ENCODE measurements at regions not wholly inside any gene's neighbourhood (a gene's known extent, or its start where the extent isn't known, plus 50 kb on each side); places are given as distances from the start of the nearest gene placed in this dataset.

DNA sequence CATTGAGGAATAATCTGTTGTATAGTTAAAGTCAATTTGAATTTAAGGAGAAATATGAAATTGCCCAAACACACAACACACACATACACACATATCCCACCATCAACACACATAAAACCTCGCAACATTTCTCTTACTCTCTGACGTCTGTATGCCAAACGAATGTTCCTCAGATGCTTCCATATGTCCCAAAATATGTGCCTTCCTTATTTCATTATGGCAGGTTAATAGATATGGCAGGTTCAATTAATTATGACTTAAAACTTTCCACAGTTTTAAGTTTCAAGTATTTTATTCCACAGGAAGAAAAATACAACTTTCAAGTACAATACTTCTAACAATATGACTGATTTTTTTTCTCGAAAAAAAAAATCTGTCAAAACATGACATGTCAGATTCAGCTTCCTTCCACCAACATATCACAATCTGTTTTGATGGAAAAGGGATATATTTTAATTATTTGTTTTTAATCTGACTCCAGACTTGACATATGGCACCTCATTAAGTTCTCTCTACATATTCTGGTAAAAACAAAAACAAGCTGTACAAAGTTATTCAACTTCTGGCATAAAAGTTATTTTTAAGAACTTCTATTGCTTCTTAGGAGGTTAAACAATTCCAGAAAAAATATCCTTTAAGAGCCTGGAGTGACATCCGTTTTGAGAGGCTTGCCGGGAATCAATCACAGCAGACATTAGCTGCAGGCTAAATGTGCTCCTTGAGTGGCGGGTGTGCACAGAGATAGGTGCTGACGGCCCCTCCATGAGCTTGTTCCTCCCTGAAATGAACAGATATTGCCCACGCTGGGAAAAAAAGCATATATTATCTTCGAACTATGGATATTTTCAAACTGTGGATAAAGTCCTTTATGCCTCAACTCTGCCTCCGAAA lies 812.7 kb downstream of the DCDC2C start:
- DNase-seq: no peak

DNA sequence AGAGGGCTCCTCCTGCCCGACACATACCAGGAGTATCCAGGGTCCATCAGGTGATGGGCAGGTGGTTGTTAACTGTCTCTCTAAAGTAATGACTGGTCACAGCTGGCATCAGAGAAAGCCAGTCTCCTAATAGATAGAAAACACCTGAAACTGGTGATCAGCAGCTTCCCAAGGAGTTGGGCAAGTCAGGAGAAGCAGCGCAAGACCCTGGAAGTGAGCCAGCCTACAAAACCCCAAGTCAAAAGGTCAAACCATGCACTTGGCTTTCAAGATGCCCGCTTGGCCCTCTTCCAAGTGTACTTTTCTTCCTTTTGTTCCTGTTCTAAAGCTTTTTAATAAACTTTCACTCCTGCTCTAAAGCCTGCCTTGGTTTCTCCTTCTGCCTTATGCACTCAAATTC lies 815.2 kb downstream of the DCDC2C start:
- no peak for DNase-seq

DNA sequence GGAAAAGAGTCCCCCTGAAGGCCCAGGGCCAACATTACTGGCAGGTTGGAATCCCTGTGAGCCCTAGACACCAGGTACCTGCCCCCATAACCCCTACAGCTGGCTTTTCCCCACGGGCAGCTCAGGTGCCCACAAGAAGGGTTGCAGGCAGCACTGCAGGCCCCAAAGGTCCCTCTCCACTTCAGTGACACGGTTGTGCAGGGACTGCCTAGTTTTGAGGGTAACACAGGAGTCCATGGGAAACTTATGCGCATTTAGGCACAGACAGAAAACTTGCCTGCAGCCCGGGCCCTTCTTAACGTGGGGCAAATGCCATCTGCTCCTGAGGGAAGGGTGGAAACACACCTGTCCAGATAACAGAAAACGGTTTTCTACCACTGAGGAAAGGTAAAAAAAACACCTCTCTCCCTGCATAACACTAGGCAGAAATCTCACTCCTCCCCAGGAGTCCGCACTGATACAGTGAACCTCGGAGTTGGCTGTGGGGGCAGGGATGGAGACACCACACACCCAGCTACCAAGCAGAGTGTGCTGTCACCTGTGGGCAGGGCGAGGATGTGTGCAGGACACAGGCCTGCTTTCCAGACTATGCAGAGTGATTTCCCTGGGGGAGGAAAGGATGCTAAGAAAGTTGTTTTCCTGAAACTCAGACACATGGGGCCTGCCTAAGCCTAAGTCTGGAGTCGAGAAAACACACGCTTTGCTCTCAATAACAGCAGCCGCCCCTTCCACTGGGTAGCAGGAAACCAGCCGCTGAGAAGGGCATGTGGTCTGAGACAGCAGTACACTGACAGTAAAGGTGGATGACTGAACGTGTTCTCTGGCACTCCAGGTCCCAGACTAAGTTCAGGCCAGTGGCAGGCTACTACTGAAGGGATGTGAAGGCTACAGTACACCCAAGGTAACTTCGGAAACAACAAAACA lies 819.4 kb downstream of the DCDC2C start:
- DNase-seq: no peak

DNA sequence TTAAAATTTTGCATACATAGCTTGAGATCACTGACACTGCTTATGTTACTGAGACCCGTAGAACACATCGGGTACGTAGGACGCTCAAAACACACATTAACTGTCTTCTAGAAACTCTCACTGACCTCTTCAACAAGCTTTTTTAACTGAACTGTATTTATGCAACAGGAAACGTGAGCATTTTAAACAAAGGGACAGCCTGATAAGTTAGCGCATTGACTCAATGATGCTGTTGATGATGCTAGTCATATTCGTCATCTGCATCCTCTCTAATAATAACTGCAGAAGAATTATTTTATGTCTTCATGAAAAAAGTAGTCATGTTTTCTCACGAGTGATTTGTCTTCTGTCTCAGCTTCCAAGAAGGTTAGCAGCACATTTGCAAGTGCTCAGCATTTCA lies 824.0 kb downstream of the DCDC2C start:
- no peak for DNase-seq

DNA sequence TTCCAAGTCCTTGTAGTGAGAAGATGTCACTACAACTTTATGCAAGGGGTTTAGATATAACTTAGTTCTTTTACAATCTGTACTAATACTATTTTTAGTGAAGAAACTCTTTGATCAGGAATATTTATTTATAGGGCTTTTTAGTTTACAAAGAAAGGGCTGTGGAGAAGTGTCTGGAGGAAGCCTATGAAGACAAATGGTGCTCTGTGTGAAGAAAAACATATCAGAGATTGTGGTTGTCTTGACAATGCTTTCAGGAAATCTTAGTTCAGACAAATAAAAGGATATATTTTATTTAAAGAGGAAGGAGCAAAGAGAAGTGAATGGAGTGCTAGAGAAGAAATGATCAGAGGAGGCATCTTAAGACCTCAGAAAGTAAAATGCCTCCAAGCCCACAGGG lies 824.9 kb downstream of the DCDC2C start:
- no peak for DNase-seq

DNA sequence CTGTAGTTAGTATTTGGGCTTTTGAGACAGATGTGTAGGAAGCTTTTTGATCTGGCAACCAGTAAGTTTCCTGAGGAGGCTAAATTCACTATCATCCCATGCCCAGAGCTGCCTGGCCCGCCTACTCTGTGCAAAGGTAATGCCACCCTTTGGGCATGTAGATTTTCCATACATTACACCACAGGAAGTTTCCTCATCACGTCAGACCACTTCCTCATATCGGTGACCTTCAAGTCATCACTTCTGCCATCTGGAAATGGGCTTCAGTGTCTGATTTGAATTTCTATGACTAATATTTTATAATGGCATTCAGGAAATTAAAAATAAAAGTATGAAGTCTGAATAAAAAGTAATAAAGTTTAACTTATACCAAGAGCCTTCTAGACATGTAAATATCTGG lies 825.4 kb downstream of the DCDC2C start:
- no peak for DNase-seq

DNA sequence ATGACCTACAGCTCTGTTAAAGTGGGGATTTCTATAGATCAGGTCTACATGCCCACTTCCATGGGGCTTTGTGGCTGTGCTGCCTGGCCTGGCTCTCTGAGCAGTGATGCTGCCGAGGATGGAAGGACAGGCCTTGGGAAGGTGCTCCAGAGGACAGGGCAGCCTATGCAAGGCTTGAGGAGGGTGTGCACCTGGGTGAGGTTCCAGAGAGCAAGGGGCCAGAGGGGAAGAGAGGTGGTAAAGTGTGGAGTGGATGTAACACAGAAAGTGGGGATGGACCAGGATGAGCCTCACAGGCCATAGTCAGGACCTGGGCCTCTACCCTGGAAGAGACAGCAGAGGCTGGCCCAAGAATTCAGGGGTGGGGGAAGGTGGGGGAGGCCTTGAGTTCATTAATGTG lies 826.4 kb downstream of the DCDC2C start:
- no peak for DNase-seq

DNA sequence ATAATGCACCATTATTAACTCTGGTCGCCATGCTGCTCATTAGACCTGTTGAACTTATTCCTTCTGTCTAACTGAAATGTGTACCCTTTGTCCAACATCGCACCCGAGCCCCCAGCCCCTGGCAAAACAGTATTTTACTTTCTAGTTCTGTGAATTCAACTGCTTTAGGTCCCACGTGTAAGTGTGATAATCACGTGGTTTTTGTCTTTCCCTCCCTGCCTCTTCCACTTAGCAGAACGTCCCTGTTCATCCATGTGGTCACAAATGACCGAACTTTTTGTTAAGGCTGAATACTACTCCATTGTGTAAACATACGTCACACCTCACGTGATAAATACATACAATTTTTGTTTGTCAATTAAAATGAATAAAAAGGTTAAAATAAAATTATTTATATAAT lies 826.9 kb downstream of the DCDC2C start:
- DNase-seq: no peak

DNA sequence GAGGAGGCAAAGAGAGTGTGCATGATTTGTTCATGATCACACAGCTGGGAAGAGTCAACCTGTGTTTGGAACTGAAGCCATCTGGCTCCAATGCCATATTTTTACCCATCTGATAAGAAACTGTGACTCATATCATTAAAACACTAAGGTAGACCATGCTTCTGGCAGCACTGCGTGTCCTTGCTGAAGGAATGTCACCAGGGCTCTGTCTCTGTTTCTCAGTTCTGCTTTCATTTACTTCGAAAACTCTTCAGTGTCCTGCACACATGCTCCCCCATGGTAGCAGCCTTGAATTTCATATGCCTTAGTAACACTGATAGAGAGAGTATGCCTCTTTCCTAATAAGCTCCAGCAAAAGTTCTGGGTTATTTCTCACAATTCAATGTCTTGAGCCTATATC lies 830.4 kb downstream of the DCDC2C start:
- DNase-seq: no peak

DNA sequence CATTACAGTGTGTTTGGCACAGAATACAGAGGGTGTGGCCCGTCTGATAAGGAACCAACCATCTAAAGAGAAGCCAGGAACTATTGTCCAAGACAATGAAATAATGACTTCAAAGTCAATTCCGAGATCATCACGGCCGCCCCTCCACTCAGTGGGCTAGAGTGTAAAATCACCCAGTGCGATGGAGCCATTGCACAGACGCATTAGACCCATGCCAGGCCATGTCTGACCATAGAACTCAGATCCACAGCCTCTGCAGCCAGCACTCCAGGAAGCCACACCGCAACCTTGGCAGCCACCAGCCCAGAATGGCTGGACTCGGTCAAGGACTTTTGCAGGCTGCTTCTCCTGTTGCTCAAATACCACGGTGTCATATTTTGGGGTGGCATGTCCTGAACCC lies 835.7 kb downstream of the DCDC2C start:
- DNase-seq: no peak

DNA sequence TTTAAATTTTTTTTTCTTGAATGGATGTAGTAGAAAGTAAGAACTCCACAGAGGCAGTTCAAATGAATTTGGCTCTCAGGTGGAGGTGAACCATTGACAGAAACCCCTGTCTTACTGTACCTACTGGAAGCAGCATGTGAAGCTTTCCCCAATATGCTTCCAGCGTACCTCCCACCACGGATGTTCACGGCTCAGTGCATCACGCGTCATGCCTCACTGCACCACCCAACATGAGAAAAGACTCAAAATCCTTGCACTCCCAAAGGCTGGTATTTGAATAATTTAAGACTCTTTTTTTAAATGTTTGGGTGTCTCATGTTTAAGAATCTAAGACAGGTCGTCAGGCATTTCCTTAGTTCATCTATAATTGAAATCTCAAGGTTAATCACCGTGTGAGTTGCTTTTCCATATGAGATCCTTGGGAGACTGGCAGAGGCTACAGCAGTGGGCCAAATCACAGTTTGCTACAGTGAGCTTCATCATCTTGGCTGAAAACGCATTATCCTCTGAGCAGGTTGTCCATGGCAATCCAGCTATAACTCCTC lies 846.4 kb downstream of the DCDC2C start:
- no peak for DNase-seq

DNA sequence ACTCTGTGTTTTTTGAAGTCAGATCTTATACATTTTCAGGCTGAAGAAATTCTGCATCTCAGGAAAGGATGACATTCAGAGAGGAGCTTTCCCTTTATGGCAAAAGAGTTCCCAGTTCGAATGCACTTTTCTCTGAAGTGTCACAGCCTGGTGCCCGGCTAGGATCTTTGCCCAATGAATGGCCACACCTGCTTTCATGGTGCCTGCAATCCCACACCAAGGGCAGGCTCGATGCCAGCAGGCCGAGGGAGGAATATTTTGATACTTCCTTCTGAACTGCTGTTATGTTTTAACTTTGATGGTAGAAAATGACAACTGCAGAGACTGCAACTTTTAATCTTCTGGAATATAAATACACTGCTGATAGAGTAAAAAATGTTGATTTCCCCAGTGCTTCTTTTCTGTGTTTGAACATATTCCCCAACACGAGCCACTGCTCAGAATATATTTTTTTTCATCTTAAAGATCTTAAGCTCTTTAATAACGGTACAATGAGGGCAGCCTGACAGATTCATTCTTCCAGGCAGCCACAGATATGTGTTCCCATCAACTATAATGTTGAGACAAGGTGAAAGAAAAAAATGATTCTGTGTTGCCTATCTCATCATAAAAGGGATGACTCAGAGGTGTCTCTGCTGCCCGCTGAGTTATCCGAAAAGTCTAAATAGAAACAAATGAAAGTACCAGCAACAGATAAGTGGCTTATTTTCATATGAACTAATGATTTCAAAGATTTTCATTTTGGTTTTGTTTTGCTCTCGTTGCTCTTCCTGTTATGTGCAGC lies 848.5 kb downstream of the DCDC2C start:
- DNase-seq: no peak

DNA sequence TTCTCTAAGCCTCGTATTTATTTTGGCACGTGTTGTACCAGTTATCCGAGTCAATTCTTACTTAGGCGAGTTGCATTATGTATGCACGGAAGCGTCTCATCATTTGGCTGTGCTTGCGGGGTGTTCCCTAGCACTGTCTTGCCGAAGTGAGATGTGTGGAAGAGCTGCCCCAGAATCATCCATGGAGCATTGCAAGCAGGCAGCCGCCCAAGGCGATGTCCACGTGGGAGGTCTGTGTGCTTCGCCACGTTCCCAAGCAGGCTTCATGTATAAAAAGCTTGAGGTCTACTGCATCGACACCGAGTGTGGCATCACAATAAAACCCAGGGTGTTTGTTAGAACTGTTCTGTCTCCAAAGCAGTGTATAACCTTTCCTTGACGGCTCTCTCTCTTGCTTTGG lies 849.9 kb downstream of the DCDC2C start:
- no peak for DNase-seq

DNA sequence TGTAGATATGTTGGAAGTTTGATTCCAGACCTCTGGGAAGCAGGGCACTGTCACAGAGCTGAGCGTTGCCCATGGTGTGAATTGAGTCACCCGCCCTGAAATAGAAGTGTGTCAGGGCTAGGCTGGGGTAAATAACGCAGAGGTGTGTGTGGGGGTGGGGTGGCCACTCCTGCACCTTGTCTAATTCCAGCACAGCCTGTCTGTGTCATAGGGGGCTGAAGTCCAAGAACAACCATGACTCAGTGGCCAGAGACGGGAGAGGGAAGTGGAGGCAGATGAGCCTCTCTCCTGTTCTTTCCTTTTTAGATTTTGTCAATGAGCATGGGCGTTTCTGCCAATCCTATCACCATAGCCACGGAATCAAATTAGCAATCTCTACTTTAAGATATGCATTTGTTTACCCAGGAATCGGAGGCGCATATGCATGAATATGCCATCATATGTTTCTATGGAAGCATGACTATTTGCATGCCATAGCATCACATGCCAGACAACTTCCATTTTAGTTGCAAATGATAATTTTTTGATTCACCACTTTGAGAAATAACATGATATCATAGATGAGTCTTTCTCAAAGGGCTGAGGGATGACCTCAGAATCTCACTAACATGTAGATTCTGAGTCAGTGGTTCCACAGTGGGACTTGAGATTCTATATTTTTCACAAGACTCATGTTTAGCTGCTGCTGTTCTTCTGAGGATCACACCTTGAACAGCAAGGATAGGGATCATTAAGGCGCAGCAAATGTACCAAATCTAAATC lies 852.9 kb downstream of the DCDC2C start:
- DNase-seq: no peak

DNA sequence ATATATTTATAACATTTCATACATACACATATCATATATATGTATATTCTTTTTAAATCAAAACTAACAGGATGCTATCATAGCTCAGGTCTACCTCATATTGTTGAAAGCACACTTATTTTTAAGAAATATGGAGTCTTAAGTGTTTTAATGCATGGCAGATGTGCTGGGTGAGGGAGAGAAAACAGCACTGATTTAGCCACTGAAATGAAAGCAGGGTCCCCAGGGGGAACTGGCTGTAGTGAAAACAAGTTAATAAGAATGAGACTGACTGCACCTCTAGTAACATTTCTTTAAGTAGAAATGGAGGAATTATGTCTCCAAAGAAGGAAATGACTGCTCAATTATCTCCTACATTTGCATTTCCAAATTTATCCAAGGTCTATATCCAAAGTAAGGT lies 857.8 kb downstream of the DCDC2C start:
- DNase-seq: no peak

DNA sequence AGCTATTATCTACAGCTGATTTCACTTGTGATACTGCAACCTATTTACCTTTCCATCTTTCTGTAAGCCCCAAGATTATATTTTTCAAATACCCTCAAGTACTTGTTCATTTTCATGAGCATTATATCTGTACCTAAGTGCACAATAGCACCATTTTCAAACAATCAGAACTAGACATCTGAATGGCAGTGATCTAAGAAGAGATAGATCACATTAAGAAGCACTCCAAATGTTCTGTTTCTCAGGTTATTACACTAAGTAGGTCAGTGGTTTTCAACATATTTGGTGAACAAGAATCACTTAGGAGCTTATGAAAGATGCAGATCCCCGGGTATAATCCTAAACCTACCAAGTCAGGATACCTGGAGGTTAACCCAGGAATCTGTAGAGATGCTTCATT lies 872.7 kb downstream of the DCDC2C start:
- DNase-seq: no peak

DNA sequence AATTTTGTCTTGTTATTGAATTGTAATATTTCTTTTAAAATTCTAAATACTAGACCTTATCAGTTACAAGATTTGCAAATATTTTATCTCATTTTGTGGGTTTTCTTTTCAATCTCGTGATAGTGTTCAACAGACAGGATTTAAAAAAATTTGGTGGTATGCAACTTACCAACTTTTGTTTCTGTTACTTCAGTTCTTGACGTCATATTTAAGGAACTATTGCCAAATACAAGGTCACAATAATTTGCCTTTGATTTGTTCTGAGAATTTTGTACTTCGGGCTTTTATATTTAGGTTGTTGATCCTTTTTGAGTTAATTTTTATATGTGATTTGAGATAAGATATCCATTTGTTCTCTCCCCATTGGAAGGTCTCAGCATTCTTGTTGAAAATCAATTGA lies 876.6 kb downstream of the DCDC2C start:
- no peak for DNase-seq

DNA sequence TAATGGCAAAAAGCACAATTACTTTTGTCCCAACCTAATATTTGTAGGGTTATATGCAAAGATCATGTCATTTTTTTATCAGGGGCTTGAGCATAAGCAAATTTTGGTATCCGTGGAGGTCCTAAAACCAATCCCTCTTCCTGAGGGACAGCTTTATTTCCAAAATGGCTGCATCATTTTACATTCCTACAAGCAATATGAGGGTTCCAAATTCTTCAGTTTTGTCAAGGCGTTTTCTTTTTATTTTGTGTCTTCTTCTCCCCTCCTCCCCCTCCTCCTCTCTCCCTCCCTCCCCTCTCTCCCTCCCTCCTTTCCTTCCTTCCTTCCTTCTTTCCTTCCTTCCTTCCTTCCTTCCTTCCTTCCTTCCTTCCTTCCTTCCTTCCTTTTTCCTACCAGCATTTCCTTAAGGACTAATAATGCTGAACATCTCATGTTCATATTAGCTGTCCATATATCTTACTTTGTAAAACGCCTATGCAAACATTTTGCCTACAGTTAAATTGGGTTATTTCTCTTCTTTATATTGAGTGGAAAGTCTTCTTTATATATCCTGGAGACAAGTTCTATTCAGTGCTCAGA lies 881.8 kb downstream of the DCDC2C start:
- DNase-seq: no peak

DNA sequence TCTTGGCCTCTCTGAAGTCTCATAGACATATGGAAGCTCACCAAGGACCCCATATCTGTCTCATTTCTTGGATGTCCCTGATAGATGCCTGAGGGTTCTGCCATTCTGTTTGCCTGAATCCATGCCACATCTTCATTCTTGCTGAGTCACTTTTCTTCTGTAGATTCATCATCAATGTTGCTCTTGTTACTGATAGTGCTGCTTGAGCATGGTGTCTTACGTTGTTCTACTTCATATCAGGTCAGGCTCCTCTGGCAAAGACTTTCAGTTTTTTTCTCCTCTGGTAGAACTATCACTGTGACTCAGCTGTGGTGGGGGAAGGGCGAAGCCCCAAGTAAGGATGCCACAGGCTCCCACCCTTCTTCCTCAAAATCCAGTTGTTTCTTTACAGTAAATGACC lies 885.2 kb downstream of the DCDC2C start:
- DNase-seq: no peak

DNA sequence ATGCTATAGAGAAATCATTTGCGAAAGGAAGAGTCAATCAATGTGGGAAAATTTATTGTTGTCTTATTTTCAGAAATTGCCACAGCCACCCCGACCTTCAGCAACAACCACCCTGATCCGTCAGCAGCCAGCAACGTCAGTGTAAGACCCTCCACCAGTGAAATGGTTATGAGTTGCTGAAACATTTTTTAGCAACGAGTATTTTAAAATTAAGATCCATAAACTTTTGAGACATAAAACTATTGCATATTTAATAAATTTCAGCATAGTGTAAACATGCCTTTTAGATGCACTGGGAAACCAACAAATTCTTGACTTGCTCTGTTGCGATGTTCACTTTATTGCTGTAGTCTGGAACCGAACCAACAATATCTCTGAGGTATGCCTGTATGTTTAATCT lies 887.9 kb downstream of the DCDC2C start:
- DNase-seq: no peak

DNA sequence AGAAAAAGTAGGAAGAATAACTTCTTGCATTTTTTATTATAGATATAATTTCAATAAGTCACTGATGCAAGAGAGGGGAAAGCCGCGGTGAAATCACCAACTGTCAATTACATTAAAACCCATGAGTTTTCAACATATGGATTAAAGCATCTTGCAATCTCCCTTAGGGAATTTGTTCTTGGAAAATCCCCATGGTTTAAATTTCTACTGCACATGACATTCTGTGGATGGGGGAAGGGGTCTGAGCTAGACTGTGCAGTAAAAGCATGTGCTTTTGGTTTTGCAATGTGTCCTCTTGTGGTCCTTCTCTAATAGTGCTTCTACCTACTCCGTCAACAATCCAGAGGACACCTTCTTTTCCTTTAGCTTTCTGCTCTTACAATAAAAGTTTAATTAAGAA lies 894.0 kb downstream of the DCDC2C start:
- no peak for DNase-seq

DNA sequence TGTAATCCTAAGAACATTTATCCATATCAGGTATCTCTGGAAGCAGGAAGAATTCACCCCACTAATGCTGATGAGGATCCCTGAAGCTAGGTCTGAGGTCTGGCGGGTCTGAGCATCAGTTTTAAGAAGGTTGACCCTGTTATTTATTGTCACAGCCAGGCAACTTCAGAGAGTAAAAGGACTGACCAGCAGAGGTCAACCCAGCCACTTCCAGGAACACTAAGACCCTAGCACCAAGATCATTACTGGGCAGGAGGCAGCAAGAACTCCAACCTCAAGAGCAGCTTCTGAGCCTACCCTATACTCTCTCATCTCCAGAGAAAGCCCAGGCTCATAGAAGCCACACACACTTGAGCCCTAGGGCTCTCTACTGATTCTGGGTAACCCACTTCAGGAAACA lies 901.4 kb downstream of the DCDC2C start:
- DNase-seq: no peak
